ENCODE measurements at regions not wholly inside any gene's neighbourhood (a gene's known extent, or its start where the extent isn't known, plus 50 kb on each side); places are given as distances from the start of the nearest gene placed in this dataset.

GRCh38 chr2:217340899-217341298 is 481.0 kb upstream of the TNP1 start:
- Histone ChIP-seq H3K9me3 (replicated peaks in 1 of 2; ENCODE audit: control insufficient read depth in 1 of 2, insufficient read depth in 1 of 2, low read length in 2 of 2) (no peaks in the 10 kb centered on the region), H3K4me2 (replicated peaks; ENCODE audit: extremely low read depth, low read length, poor library complexity, severe bottlenecking) (no peak overlapping the region), H2AFZ (ENCODE audit: insufficient read depth, low read depth, low read length, poor library complexity, severe bottlenecking) (no peak overlapping the region), H3K27me3 (ENCODE audit: control insufficient read depth in 2 of 2, insufficient read depth in 2 of 2, low read length in 2 of 2) (peaks cover 10 to 22% of the 10 kb centered on the region in 2 donors), H3K9ac (ENCODE audit: insufficient read depth, low read length, poor library complexity, severe bottlenecking) (no peak overlapping the region), H3K36me3 (replicated peaks in 1 of 2; ENCODE audit: control insufficient read depth in 1 of 2, insufficient read depth in 2 of 2, low read length in 2 of 2) (no peaks in the 10 kb centered on the region), H3K79me2 (ENCODE audit: insufficient read depth, low read length) (no peaks in the 10 kb centered on the region), H3K4me1 (ENCODE audit: control insufficient read depth in 1 of 2, insufficient read depth in 2 of 2, low read length in 2 of 2) (no peaks in the 10 kb centered on the region), H3K4me3 (replicated peaks in 1 of 3; ENCODE audit: low read depth in 2 of 3, low read length in 3 of 3) (no peak overlapping the region), H3K27ac (ENCODE audit: low read depth in 1 of 2, low read length in 2 of 2) (no peak overlapping the region), H4K20me1 (ENCODE audit: insufficient read depth, low read length) (no peaks in the 10 kb centered on the region)
- Mint-ChIP-seq H3K27ac (no peak overlapping the region), H3K9me3 (peaks cover 0 to 1% (median 0%) of the 10 kb centered on the region in 7 donors), H3K4me1 (peaks cover 3% of the 10 kb centered on the region), H3K4me3 (no peak overlapping the region), H3K27me3 (ENCODE audit: low read depth in 3 of 3) (peaks cover 19 to 35% (median 31%) of the 10 kb centered on the region in 3 donors), H3K36me3 (no peaks in the 10 kb centered on the region)
- no CpG with 5 or more reads among the region's 1 CpG for WGBS (ENCODE audit: insufficient coverage)
- no peak for DNase-seq
- TF ChIP-seq CTCF (IDR thresholded peaks at IDR 0.05), result no peak
- intact Hi-C loops (cut with micrococcal nuclease), result no loop called here

- H3K36me3 ChIP-seq (replicated peaks in 1 of 2; ENCODE audit: control insufficient read depth in 1 of 2, insufficient read depth in 2 of 2, low read length in 2 of 2), result no peaks in the 10 kb centered on the region
- Mint-ChIP-seq H3K27me3 (ENCODE audit: low read depth in 3 of 3) (peaks cover 19 to 34% (median 31%) of the 10 kb centered on the region in 3 donors), H3K9me3 (peaks cover 0 to 1% (median 0%) of the 10 kb centered on the region in 7 donors), H3K27ac (no peak overlapping the region), H3K4me3 (no peak overlapping the region), H3K36me3 (no peaks in the 10 kb centered on the region), H3K4me1 (peaks cover 3% of the 10 kb centered on the region)
- H3K27me3 ChIP-seq (ENCODE audit: control insufficient read depth in 2 of 2, insufficient read depth in 2 of 2, low read length in 2 of 2), result peaks cover 10 to 22% of the 10 kb centered on the region in 2 donors
- intact Hi-C loops (cut with micrococcal nuclease), result no loop called here
- no peaks in the 10 kb centered on the region for H3K9me3 ChIP-seq (replicated peaks in 1 of 2; ENCODE audit: control insufficient read depth in 1 of 2, insufficient read depth in 1 of 2, low read length in 2 of 2)
- no peak overlapping the region for H3K9ac ChIP-seq (ENCODE audit: insufficient read depth, low read length, poor library complexity, severe bottlenecking)
- TF ChIP-seq CTCF (IDR thresholded peaks at IDR 0.05), result no peak
- H3K27ac ChIP-seq (ENCODE audit: low read depth in 1 of 2, low read length in 2 of 2), result no peak overlapping the region
- H3K4me2 ChIP-seq (replicated peaks; ENCODE audit: extremely low read depth, low read length, poor library complexity, severe bottlenecking), result no peak overlapping the region
- no peak overlapping the region for H3K4me3 ChIP-seq (replicated peaks in 1 of 3; ENCODE audit: low read depth in 2 of 3, low read length in 3 of 3)
- DNase-seq, result no peak
- no peak overlapping the region for H2AFZ ChIP-seq (ENCODE audit: insufficient read depth, low read depth, low read length, poor library complexity, severe bottlenecking)
- no peaks in the 10 kb centered on the region for H4K20me1 ChIP-seq (ENCODE audit: insufficient read depth, low read length)
- no peaks in the 10 kb centered on the region for H3K79me2 ChIP-seq (ENCODE audit: insufficient read depth, low read length)
- H3K4me1 ChIP-seq (ENCODE audit: control insufficient read depth in 1 of 2, insufficient read depth in 2 of 2, low read length in 2 of 2), result no peaks in the 10 kb centered on the region
These were observed 480.3 kb upstream of the TNP1 start for GRCh38 chr2:217340176-217340575.

Data from CD14-positive monocyte (primary cell).